ENCODE measurements at regions not wholly inside any gene's neighbourhood (a gene's known extent, or its start where the extent isn't known, plus 50 kb on each side); places are given as distances from the start of the nearest gene placed in this dataset.

DNA sequence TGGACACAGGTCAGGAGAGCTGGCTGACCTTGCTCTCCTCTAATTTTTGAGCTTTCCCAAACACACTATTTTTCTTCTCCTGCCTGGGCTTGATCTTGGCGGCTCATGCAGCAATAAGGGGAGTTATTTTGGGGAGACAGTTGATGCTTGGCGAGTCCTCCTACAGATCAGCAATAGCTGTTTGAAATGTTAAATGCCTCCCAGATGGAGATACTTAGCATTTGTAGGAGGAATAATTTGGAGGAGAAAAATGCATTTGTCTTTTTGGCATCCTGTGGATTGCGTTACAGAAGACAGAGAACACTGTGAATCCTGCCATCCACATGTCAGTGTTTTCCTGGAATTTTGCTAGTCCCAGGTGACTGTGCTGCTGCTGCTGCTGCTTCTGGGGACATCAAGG is 328.0 kb upstream of the XYLT1 start:
- TF ChIP-seq ZNF274 (IDR thresholded peaks at IDR 0.05; ENCODE audit: low read depth, low read length) (no peak), SUZ12 (IDR thresholded peaks at IDR 0.05; ENCODE audit: extremely low read depth, insufficient read depth, insufficient read length) (no peak), YY1 (IDR thresholded peaks at IDR 0.05; ENCODE audit: insufficient read depth, insufficient read length) (no peak)
